Parathyroid adenoma (tissue), 2 donors: ENCODE measurements at regions not wholly inside any gene's neighbourhood (a gene's known extent, or its start where the extent isn't known, plus 50 kb on each side); places are given as distances from the start of the nearest gene placed in this dataset.
"Not testable (repeated sequence)": the region's sequence is repeated elsewhere in the genome, so short reads cannot be mapped to it uniquely, and the experiment has no call there.

ENCODE experiments used
- H2AFZ ChIP-seq: fragments of 300-600 bp; sonication (generic); one replicate; pipeline ENCODE4 v1.7.0; 2017; ENCODE audit warnings: antibody characterized with exemption, mild to moderate bottlenecking
- H3K27ac ChIP-seq: fragments of 300-600 bp; sonication (generic); one replicate; pipeline ENCODE4 v1.7.0; 2017
- H3K27me3 ChIP-seq: fragments of 300-600 bp; sonication (generic); one replicate; pipeline ENCODE4 v1.7.0; 2017; ENCODE audit warnings: low read length; ENCODE audit not compliant: control insufficient read depth, insufficient read depth
- H3K36me3 ChIP-seq: fragments of 300-600 bp; sonication (generic); one replicate; pipeline ENCODE4 v1.7.0; 2017; ENCODE audit warnings: low read length; ENCODE audit not compliant: control insufficient read depth, insufficient read depth
- H3K4me1 ChIP-seq: fragments of 300-600 bp; sonication (generic); one replicate; pipeline ENCODE4 v1.7.0; 2017; ENCODE audit warnings: control low read depth
- H3K4me2 ChIP-seq: fragments of 300-600 bp; sonication (generic); one replicate; pipeline ENCODE4 v1.7.0; 2017; ENCODE audit warnings: low read length
- H3K4me3 ChIP-seq: fragments of 300-600 bp; sonication (generic); one replicate; pipeline ENCODE4 v1.7.0; 2017; ENCODE audit warnings: low read depth, low read length
- H3K79me2 ChIP-seq: fragments of 300-600 bp; sonication (generic); one replicate; pipeline ENCODE4 v1.7.0; 2017; ENCODE audit warnings: control low read depth
- H3K9ac ChIP-seq: fragments of 300-600 bp; sonication (generic); one replicate; pipeline ENCODE4 v1.7.0; 2017; ENCODE audit warnings: mild to moderate bottlenecking
- H3K9me3 ChIP-seq: fragments of 300-600 bp; sonication (generic); one replicate; pipeline ENCODE4 v1.7.0; 2017; ENCODE audit warnings: low read length; ENCODE audit not compliant: control insufficient read depth
- TF ChIP-seq, protein P1 (sequence below): fragments of 300-600 bp; sonication (generic); IDR thresholded peaks from one replicate; pipeline ENCODE4 v1.7.0; 2017; ENCODE audit warnings: antibody characterized with exemption, mild to moderate bottlenecking
- donor health status: primary hyperparathyroidism.

GRCh38 chr9:100811643-100812042 lies 216.9 kb upstream of the PLPPR1 start:
- H3K4me2 ChIP-seq, result no peak overlapping the region
- no peak overlapping the region for H3K27ac ChIP-seq
- H3K79me2 ChIP-seq, result no peaks in the 10 kb centered on the region
- no peak overlapping the region for H3K4me3 ChIP-seq
- H3K9ac ChIP-seq, result no peak overlapping the region
- no peak overlapping the region for H2AFZ ChIP-seq
- no peaks in the 10 kb centered on the region for H3K4me1 ChIP-seq
- H3K36me3 ChIP-seq, result no peaks in the 10 kb centered on the region
- H3K9me3 ChIP-seq, result no peaks in the 10 kb centered on the region
- TF ChIP-seq, protein P1, sequence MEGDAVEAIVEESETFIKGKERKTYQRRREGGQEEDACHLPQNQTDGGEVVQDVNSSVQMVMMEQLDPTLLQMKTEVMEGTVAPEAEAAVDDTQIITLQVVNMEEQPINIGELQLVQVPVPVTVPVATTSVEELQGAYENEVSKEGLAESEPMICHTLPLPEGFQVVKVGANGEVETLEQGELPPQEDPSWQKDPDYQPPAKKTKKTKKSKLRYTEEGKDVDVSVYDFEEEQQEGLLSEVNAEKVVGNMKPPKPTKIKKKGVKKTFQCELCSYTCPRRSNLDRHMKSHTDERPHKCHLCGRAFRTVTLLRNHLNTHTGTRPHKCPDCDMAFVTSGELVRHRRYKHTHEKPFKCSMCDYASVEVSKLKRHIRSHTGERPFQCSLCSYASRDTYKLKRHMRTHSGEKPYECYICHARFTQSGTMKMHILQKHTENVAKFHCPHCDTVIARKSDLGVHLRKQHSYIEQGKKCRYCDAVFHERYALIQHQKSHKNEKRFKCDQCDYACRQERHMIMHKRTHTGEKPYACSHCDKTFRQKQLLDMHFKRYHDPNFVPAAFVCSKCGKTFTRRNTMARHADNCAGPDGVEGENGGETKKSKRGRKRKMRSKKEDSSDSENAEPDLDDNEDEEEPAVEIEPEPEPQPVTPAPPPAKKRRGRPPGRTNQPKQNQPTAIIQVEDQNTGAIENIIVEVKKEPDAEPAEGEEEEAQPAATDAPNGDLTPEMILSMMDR, result no peak
- no peaks in the 10 kb centered on the region for H3K27me3 ChIP-seq

DNA sequence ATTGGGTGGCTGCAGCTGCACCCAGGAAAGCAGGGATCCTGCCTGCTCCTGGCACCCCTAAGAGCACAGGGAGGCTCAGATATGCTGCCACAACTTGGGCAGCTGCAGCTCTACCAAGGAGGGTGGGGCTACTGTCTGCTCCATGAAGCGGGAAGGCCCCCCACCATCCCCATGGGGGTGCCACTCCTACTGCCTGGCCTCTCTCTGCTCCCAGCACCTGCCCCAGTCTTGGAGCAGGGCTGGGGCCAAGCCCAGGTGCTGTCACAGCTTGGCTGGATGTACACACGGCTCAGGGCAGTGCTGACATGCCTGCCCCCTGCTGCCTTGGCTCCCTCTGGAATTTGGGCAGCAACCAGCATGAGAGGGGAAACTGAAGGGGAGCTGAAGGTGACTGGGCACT lies 214.7 kb upstream of the PLPPR1 start:
- no peaks in the 10 kb centered on the region for H3K79me2 ChIP-seq
- no peak overlapping the region for H3K4me2 ChIP-seq
- H3K4me1 ChIP-seq, result no peaks in the 10 kb centered on the region
- no peak overlapping the region for H3K4me3 ChIP-seq
- H3K36me3 ChIP-seq, result no peaks in the 10 kb centered on the region
- no peaks in the 10 kb centered on the region for H3K9me3 ChIP-seq
- H2AFZ ChIP-seq, result no peak overlapping the region
- H3K27ac ChIP-seq, result no peak overlapping the region
- TF ChIP-seq, protein P1, result no peak
- H3K9ac ChIP-seq, result no peak overlapping the region
- H3K27me3 ChIP-seq, result no peaks in the 10 kb centered on the region

GRCh38 chr9:100819980-100820379 lies 208.5 kb upstream of the PLPPR1 start:
- H3K27ac ChIP-seq, result no peak overlapping the region
- H3K36me3 ChIP-seq, result no peaks in the 10 kb centered on the region
- TF ChIP-seq, protein P1, result no peak
- no peak overlapping the region for H3K4me2 ChIP-seq
- no peaks in the 10 kb centered on the region for H3K79me2 ChIP-seq
- no peak overlapping the region for H2AFZ ChIP-seq
- H3K27me3 ChIP-seq, result no peaks in the 10 kb centered on the region
- no peak overlapping the region for H3K9ac ChIP-seq
- no peaks in the 10 kb centered on the region for H3K9me3 ChIP-seq
- no peak overlapping the region for H3K4me3 ChIP-seq
- H3K4me1 ChIP-seq, result no peaks in the 10 kb centered on the region

GRCh38 chr9:100833035-100833434 lies 195.5 kb upstream of the PLPPR1 start:
- H2AFZ ChIP-seq, H3K9ac ChIP-seq, H3K36me3 ChIP-seq, H3K27me3 ChIP-seq, H3K4me1 ChIP-seq, H3K4me3 ChIP-seq, H3K79me2 ChIP-seq, H3K27ac ChIP-seq, H3K4me2 ChIP-seq, H3K9me3 ChIP-seq: not testable (repeated sequence)

DNA sequence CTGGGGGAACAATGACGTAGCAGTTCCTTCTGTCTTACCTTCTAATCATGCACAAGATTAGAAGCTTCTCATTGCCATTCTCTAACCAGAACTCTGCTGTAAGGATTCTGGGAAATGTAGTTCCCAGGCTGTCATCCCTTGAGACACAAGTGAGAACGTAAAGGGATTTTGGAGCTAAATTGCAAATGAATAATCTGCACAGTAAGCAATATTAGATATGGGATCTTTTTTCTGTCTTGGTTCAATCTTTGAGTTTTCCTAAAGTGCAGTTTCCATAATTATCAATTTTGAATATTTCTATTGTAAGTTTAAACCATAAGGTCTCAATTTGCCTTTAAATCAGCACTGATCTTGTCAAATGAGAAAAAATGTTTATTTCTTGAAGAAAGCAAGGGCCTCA lies 189.7 kb upstream of the PLPPR1 start:
- no peak overlapping the region for H3K4me3 ChIP-seq
- no peaks in the 10 kb centered on the region for H3K27me3 ChIP-seq
- H3K27ac ChIP-seq, result no peak overlapping the region
- no peaks in the 10 kb centered on the region for H3K79me2 ChIP-seq
- TF ChIP-seq, protein P1, result no peak
- H3K36me3 ChIP-seq, result no peaks in the 10 kb centered on the region
- H3K4me1 ChIP-seq, result no peaks in the 10 kb centered on the region
- H3K4me2 ChIP-seq, result no peak overlapping the region
- H3K9me3 ChIP-seq, result no peaks in the 10 kb centered on the region
- no peak overlapping the region for H3K9ac ChIP-seq
- no peak overlapping the region for H2AFZ ChIP-seq
